ENCODE measurements at regions not wholly inside any gene's neighbourhood (a gene's known extent, or its start where the extent isn't known, plus 50 kb on each side); places are given as distances from the start of the nearest gene placed in this dataset.
"Not testable (repeated sequence)": the region's sequence is repeated elsewhere in the genome, so short reads cannot be mapped to it uniquely, and the experiment has no call there.

- not testable (repeated sequence) for TF ChIP-seq EZH2, EZH2phosphoT487 (IDR thresholded peaks at IDR 0.05)
Observed at GRCh38 chr5:17336723-17337122, 119.3 kb downstream of the BASP1 start.
